ENCODE measurements at regions not wholly inside any gene's neighbourhood (a gene's known extent, or its start where the extent isn't known, plus 50 kb on each side); places are given as distances from the start of the nearest gene placed in this dataset.

GRCh38 chr11:45503311-45503710 lies 162.1 kb downstream of the CHST1 start:
- DNase-seq (ENCODE audit: low spot score), result no peak
- no peak for TF ChIP-seq CTCF (IDR thresholded peaks at IDR 0.05; ENCODE audit: borderline replicate concordance, control extremely low read depth, extremely low read depth, insufficient read depth, missing control alignments)
- in situ Hi-C loops (cut with MboI; ENCODE audit: low sequenced_read_pairs, unreplicated experiment), result no loop called here

- DNase-seq (ENCODE audit: low spot score), result no peak
- in situ Hi-C loops (cut with MboI; ENCODE audit: low sequenced_read_pairs, unreplicated experiment), result no loop called here
- TF ChIP-seq CTCF (IDR thresholded peaks at IDR 0.05; ENCODE audit: borderline replicate concordance, control extremely low read depth, extremely low read depth, insufficient read depth, missing control alignments), result no peak
Measured at GRCh38 chr11:45502226-45502545, 163.2 kb downstream of the CHST1 start.

GRCh38 chr11:45501392-45502225 lies 163.8 kb downstream of the CHST1 start:
- in situ Hi-C loops (cut with MboI; ENCODE audit: low sequenced_read_pairs, unreplicated experiment), result no loop called here
- no peak for TF ChIP-seq CTCF (IDR thresholded peaks at IDR 0.05; ENCODE audit: borderline replicate concordance, control extremely low read depth, extremely low read depth, insufficient read depth, missing control alignments)
- no peak for DNase-seq (ENCODE audit: low spot score)

GRCh38 chr11:45500451-45500850 lies 165.0 kb downstream of the CHST1 start:
- TF ChIP-seq CTCF (IDR thresholded peaks at IDR 0.05; ENCODE audit: borderline replicate concordance, control extremely low read depth, extremely low read depth, insufficient read depth, missing control alignments), result no peak
- DNase-seq (ENCODE audit: low spot score), result no peak
- in situ Hi-C loops (cut with MboI; ENCODE audit: low sequenced_read_pairs, unreplicated experiment), result no loop called here

GRCh38 chr11:45494738-45495137 lies 170.7 kb downstream of the CHST1 start:
- TF ChIP-seq CTCF (IDR thresholded peaks at IDR 0.05; ENCODE audit: borderline replicate concordance, control extremely low read depth, extremely low read depth, insufficient read depth, missing control alignments), result no peak
- in situ Hi-C loops (cut with MboI; ENCODE audit: low sequenced_read_pairs, unreplicated experiment), result no loop called here
- no peak for DNase-seq (ENCODE audit: low spot score)

GRCh38 chr11:45489281-45489905 lies 176.0 kb downstream of the CHST1 start:
- TF ChIP-seq CTCF (IDR thresholded peaks at IDR 0.05; ENCODE audit: borderline replicate concordance, control extremely low read depth, extremely low read depth, insufficient read depth, missing control alignments), result no peak
- in situ Hi-C loops (cut with MboI; ENCODE audit: low sequenced_read_pairs, unreplicated experiment), result no loop called here
- no peak for DNase-seq (ENCODE audit: low spot score)

All from GM13976 (cell line).